ENCODE measurements at regions not wholly inside any gene's neighbourhood (a gene's known extent, or its start where the extent isn't known, plus 50 kb on each side); places are given as distances from the start of the nearest gene placed in this dataset.

DNA sequence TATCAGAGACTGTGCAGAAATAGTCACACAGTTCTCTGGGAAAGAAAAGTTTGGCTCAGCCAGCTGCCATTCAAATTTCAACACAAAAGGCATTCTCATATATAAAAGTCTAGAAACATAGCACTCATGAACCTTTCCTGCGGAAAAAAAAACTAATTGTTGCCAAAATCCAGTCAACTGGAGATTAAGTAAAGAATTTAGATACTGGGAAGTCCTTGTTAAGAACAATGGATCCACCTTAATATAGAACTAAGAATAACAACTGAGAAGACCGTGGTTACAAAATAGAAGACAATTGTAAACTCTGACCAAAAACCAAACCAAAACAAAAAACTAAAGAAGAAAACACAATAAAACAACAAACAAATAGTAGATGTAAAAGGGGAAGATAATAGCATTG is 238.8 kb upstream of the PCSK5 start:
- no peak overlapping the region for H2BK15ac ChIP-seq (ENCODE audit: low read depth, low read length)
- no peak overlapping the region for H4K5ac ChIP-seq (ENCODE audit: low read depth, low read length)
- H3K79me1 ChIP-seq (ENCODE audit: low read depth in 1 of 2, low read length in 2 of 2), result no peaks in the 10 kb centered on the region
- H3K23ac ChIP-seq (ENCODE audit: low read depth, low read length), result no peak overlapping the region
- ChIA-PET POLR2A (ENCODE audit: unreplicated experiment) (no interaction called here), CTCF (no interaction called here)
- no peak overlapping the region for H2AK5ac ChIP-seq (ENCODE audit: low read depth, low read length)
- no peak overlapping the region for H2AFZ ChIP-seq (replicated peaks; ENCODE audit: low read length, poor library complexity)
- H3K9ac ChIP-seq (ENCODE audit: low read depth, low read length), result no peak overlapping the region
- no peak overlapping the region for H3K4ac ChIP-seq (ENCODE audit: low read depth, low read length)
- H2BK5ac ChIP-seq (ENCODE audit: low read depth, low read length, poor library complexity, severe bottlenecking), result no peak overlapping the region
- no peak overlapping the region for H3K27ac ChIP-seq (ENCODE audit: insufficient read depth, low read length)
- no TSS peak for BruUV-seq (replicated peaks)
- no peak overlapping the region for H4K8ac ChIP-seq (ENCODE audit: low read depth in 2 of 2, low read length in 2 of 2)
- H3K56ac ChIP-seq (ENCODE audit: extremely low read depth, insufficient read depth, low read length), result no peak overlapping the region
- intact Hi-C loops (cut with micrococcal nuclease) (no loop called here), in situ Hi-C loops (cut with MboI; ENCODE audit: low sequenced_read_pairs) (no loop called here), dilution Hi-C loops (cut with HindIII; ENCODE audit: low sequenced_read_pairs, unreplicated experiment) (no loop called here)
- H3K27me3 ChIP-seq (ENCODE audit: control insufficient read depth, insufficient read depth, low read length), result no peaks in the 10 kb centered on the region
- H3K36me3 ChIP-seq (ENCODE audit: control insufficient read depth, insufficient read depth, low read length), result no peaks in the 10 kb centered on the region
- H3K18ac ChIP-seq (ENCODE audit: low read depth, low read length), result no peak overlapping the region
- TF ChIP-seq SMC3 (IDR thresholded peaks at IDR 0.05; ENCODE audit: low read depth, low read length), result no peak
- no peak for TF ChIP-seq MAFK (IDR thresholded peaks at IDR 0.05; ENCODE audit: low read depth, low read length)
- TF ChIP-seq MXI1 (IDR thresholded peaks at IDR 0.05; ENCODE audit: borderline replicate concordance, low read depth, low read length), result no peak
- TF ChIP-seq NFE2L2 (IDR thresholded peaks at IDR 0.05; ENCODE audit: low read depth, low read length), result no peak
- no peak for TF ChIP-seq RAD21 (IDR thresholded peaks at IDR 0.05; ENCODE audit: low read length)
- TF ChIP-seq, protein P1, sequence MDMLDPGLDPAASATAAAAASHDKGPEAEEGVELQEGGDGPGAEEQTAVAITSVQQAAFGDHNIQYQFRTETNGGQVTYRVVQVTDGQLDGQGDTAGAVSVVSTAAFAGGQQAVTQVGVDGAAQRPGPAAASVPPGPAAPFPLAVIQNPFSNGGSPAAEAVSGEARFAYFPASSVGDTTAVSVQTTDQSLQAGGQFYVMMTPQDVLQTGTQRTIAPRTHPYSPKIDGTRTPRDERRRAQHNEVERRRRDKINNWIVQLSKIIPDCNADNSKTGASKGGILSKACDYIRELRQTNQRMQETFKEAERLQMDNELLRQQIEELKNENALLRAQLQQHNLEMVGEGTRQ (IDR thresholded peaks at IDR 0.05; ENCODE audit: low read depth, low read length), result no peak
- TF ChIP-seq CHD1 (IDR thresholded peaks at IDR 0.05; ENCODE audit: low read depth, low read length), result no peak
- no peak for TF ChIP-seq POLR2A (IDR thresholded peaks at IDR 0.05; ENCODE audit: low read depth, low read length)
- no peak for TF ChIP-seq BHLHE40 (IDR thresholded peaks at IDR 0.05; ENCODE audit: low read depth, low read length)
- no peak for TF ChIP-seq MAZ (IDR thresholded peaks at IDR 0.05; ENCODE audit: borderline replicate concordance, low read depth, low read length)
- TF ChIP-seq, protein P2, sequence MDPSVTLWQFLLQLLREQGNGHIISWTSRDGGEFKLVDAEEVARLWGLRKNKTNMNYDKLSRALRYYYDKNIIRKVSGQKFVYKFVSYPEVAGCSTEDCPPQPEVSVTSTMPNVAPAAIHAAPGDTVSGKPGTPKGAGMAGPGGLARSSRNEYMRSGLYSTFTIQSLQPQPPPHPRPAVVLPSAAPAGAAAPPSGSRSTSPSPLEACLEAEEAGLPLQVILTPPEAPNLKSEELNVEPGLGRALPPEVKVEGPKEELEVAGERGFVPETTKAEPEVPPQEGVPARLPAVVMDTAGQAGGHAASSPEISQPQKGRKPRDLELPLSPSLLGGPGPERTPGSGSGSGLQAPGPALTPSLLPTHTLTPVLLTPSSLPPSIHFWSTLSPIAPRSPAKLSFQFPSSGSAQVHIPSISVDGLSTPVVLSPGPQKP (IDR thresholded peaks at IDR 0.05; ENCODE audit: borderline replicate concordance, low read depth, low read length), result no peak
- TF ChIP-seq RFX5 (IDR thresholded peaks at IDR 0.05; ENCODE audit: low read depth, low read length), result no peak
- no peak for TF ChIP-seq CEBPB (IDR thresholded peaks at IDR 0.05; ENCODE audit: low read depth, low read length)
- TF ChIP-seq, protein P3, sequence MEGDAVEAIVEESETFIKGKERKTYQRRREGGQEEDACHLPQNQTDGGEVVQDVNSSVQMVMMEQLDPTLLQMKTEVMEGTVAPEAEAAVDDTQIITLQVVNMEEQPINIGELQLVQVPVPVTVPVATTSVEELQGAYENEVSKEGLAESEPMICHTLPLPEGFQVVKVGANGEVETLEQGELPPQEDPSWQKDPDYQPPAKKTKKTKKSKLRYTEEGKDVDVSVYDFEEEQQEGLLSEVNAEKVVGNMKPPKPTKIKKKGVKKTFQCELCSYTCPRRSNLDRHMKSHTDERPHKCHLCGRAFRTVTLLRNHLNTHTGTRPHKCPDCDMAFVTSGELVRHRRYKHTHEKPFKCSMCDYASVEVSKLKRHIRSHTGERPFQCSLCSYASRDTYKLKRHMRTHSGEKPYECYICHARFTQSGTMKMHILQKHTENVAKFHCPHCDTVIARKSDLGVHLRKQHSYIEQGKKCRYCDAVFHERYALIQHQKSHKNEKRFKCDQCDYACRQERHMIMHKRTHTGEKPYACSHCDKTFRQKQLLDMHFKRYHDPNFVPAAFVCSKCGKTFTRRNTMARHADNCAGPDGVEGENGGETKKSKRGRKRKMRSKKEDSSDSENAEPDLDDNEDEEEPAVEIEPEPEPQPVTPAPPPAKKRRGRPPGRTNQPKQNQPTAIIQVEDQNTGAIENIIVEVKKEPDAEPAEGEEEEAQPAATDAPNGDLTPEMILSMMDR (conservative IDR thresholded peaks at IDR 0.05; ENCODE audit: low read depth, low read length), result no peak
- TF ChIP-seq FOS (IDR thresholded peaks at IDR 0.05; ENCODE audit: low read depth, low read length), result no peak
- no peak for TF ChIP-seq RCOR1 (IDR thresholded peaks at IDR 0.05; ENCODE audit: insufficient replicate concordance, low read length)
- ATAC-seq (ENCODE audit: low read depth) (no peak), DNase-seq (no peak)
- no peak overlapping the region for H4K91ac ChIP-seq (ENCODE audit: insufficient read depth, low read depth, low read length)
- no peak overlapping the region for H3K4me2 ChIP-seq (ENCODE audit: low read depth, low read length)
- no CpG with 5 or more reads among the region's 2 CpGs for WGBS, 2 experiments (ENCODE audit: extremely low coverage in 2 of 2, insufficient read length in 1 of 2)
- no peak overlapping the region for H3K4me3 ChIP-seq (ENCODE audit: insufficient read depth, low read depth, low read length)
- peaks cover 8% of the 10 kb centered on the region for H3K9me3 ChIP-seq (ENCODE audit: control insufficient read depth, insufficient read depth, low read length)
- no peak overlapping the region for H2BK20ac ChIP-seq (ENCODE audit: low read depth, low read length)
- H2AK9ac ChIP-seq (replicated peaks; ENCODE audit: low read depth, low read length, poor library complexity), result no peak overlapping the region
- no peak overlapping the region for H2BK120ac ChIP-seq (ENCODE audit: low read depth, low read length)
- no peak overlapping the region for H3K14ac ChIP-seq (replicated peaks; ENCODE audit: low read depth, low read length)
- no peaks in the 10 kb centered on the region for H4K20me1 ChIP-seq (ENCODE audit: insufficient read depth, low read length)
- H3K4me1 ChIP-seq (ENCODE audit: control insufficient read depth, insufficient read depth, low read length), result no peaks in the 10 kb centered on the region
- H3K9me1 ChIP-seq (ENCODE audit: insufficient read depth, low read length), result no peaks in the 10 kb centered on the region
